NCI-H446 treated with DMSO at 0.1 percent for 48 hours (cell line): ENCODE measurements at regions not wholly inside any gene's neighbourhood (a gene's known extent, or its start where the extent isn't known, plus 50 kb on each side); places are given as distances from the start of the nearest gene placed in this dataset.
"Not testable (repeated sequence)": the region's sequence is repeated elsewhere in the genome, so short reads cannot be mapped to it uniquely, and the experiment has no call there.

Experiments
- DNase-seq: peaks from one replicate; lab custom pipeline; 2025; lab: John Stamatoyannopoulos, UW

- DNase-seq: not testable (repeated sequence)
Measured at GRCh38 chr6:26799903-26800633, 140.5 kb upstream of the ZNF322 start.

- not testable (repeated sequence) for DNase-seq
Measured at GRCh38 chr6:26803762-26804161, 144.2 kb upstream of the ZNF322 start.

- not testable (repeated sequence) for DNase-seq
Measured at GRCh38 chr6:26811486-26812116, 152.1 kb upstream of the ZNF322 start.

GRCh38 chr6:26818640-26819225, 159.2 kb upstream of the ZNF322 start:
- not testable (repeated sequence) for DNase-seq

GRCh38 chr6:26827965-26828364, 168.4 kb upstream of the ZNF322 start:
- not testable (repeated sequence) for DNase-seq

GRCh38 chr6:26829480-26829879, 169.9 kb upstream of the ZNF322 start:
- not testable (repeated sequence) for DNase-seq

GRCh38 chr6:26830992-26831391, 171.4 kb upstream of the ZNF322 start:
- DNase-seq: not testable (repeated sequence)

- DNase-seq: not testable (repeated sequence)
Measured at GRCh38 chr6:26835707-26836106, 176.2 kb upstream of the ZNF322 start.

- not testable (repeated sequence) for DNase-seq
Measured at GRCh38 chr6:26836657-26837056, 177.1 kb upstream of the ZNF322 start.

GRCh38 chr6:26844823-26845222, 185.3 kb upstream of the ZNF322 start:
- not testable (repeated sequence) for DNase-seq

GRCh38 chr6:26857289-26857688, 197.7 kb upstream of the ZNF322 start:
- DNase-seq: not testable (repeated sequence)

- DNase-seq: not testable (repeated sequence)
Measured at GRCh38 chr6:26859067-26859770, 199.7 kb upstream of the ZNF322 start.

GRCh38 chr6:26859771-26860163, 200.2 kb upstream of the ZNF322 start:
- not testable (repeated sequence) for DNase-seq

GRCh38 chr6:26861913-26862312, 202.4 kb upstream of the ZNF322 start:
- DNase-seq: not testable (repeated sequence)

GRCh38 chr6:26863641-26864040, 204.1 kb upstream of the ZNF322 start:
- not testable (repeated sequence) for DNase-seq

- not testable (repeated sequence) for DNase-seq
Measured at GRCh38 chr6:26898785-26899184, 239.2 kb upstream of the ZNF322 start.

GRCh38 chr6:26924206-26924605, 264.7 kb upstream of the ZNF322 start:
- not testable (repeated sequence) for DNase-seq

- DNase-seq: not testable (repeated sequence)
Measured at GRCh38 chr6:26928190-26928589, 268.6 kb upstream of the ZNF322 start.

- DNase-seq: not testable (repeated sequence)
Measured at GRCh38 chr6:26937258-26937657, 277.7 kb upstream of the ZNF322 start.

GRCh38 chr6:26951211-26951610, 291.7 kb upstream of the ZNF322 start:
- not testable (repeated sequence) for DNase-seq

- peak; percentile 95 for DNase-seq
Measured at GRCh38 chr6:26956078-26956600, 291.4 kb upstream of the PRSS16 start.

- peak; percentile 61 for DNase-seq
Measured at GRCh38 chr6:26956601-26957184, 290.8 kb upstream of the PRSS16 start.
